OCI-LY7 (cell line): ENCODE measurements at regions not wholly inside any gene's neighbourhood (a gene's known extent, or its start where the extent isn't known, plus 50 kb on each side); places are given as distances from the start of the nearest gene placed in this dataset.

Source experiments
- BruUV-seq: library from RNA; stranded (reverse); fragments of 400-500 nt; replicated peaks from 2 replicates; lab custom pipeline; 2021; lab: Mats Ljungman, UMichigan
- CTCF ChIA-PET: fragments of 300-600 bp; sonication (Branson Sonifier 250); formaldehyde crosslinking; loops from one replicate; lab custom pipeline; 2022; ENCODE audit warnings: antibody characterized with exemption; ENCODE audit not compliant: unreplicated experiment; lab: Charles Lee
- POLR2A ChIA-PET: fragments of 300-600 bp; sonication (Branson Sonifier 250); formaldehyde crosslinking; loops from one replicate; lab custom pipeline; 2022; ENCODE audit warnings: antibody characterized with exemption; lab: Charles Lee
- DNase-seq: peaks from one replicate; pipeline ENCODE4 v3.0.0-alpha.2; 2015; ENCODE audit warnings: low spot score
- H2AFZ ChIP-seq: fragments of 200-600 bp; sonication (generic), shearing (Covaris generic); 2 replicates; pipeline ENCODE4 v1.6.1; 2014; ENCODE audit warnings: mild to moderate bottlenecking, antibody characterized with exemption, low read length, moderate library complexity
- H3K27ac ChIP-seq: fragments of 200-600 bp; sonication (generic); 2 replicates; pipeline ENCODE4 v1.5.1; 2014; ENCODE audit warnings: mixed run types, low read depth, mild to moderate bottlenecking, moderate library complexity, low read length, inconsistent platforms; ENCODE audit not compliant: poor library complexity, severe bottlenecking
- H3K36me3 ChIP-seq: fragments of 200-600 bp; sonication (generic); 2 replicates; pipeline ENCODE4 v1.6.1; 2014; ENCODE audit warnings: mild to moderate bottlenecking, antibody characterized with exemption, low read length, moderate library complexity, mixed read lengths; ENCODE audit not compliant: insufficient read depth
- H3K4me1 ChIP-seq: fragments of 200-600 bp; sonication (generic); 2 replicates; pipeline ENCODE4 v1.5.1; 2014; ENCODE audit warnings: mild to moderate bottlenecking, low read length; ENCODE audit not compliant: insufficient read depth, poor library complexity, severe bottlenecking
- H3K4me2 ChIP-seq: fragments of 200-600 bp; sonication (generic); 2 replicates; pipeline ENCODE4 v1.6.1; 2014; ENCODE audit warnings: mild to moderate bottlenecking, low read length
- H3K4me3 ChIP-seq: fragments of 200-600 bp; sonication (generic); 2 replicates; pipeline ENCODE4 v1.5.1; 2014; ENCODE audit warnings: mild to moderate bottlenecking, low read depth, low read length; ENCODE audit not compliant: poor library complexity, severe bottlenecking
- H3K79me2 ChIP-seq: fragments of 200-600 bp; sonication (generic); 2 replicates; pipeline ENCODE4 v1.6.1; 2016; ENCODE audit warnings: low read depth, mild to moderate bottlenecking, low read length, moderate library complexity, mixed read lengths; ENCODE audit not compliant: insufficient read depth
- H3K9me2 ChIP-seq: fragments of 200-600 bp; sonication (generic); 2 replicates; pipeline ENCODE4 v1.6.1; 2016; ENCODE audit warnings: mild to moderate bottlenecking, low read length, mixed read lengths; ENCODE audit not compliant: insufficient read depth
- H3K9me3 ChIP-seq: fragments of 200-600 bp; sonication (generic); 2 replicates; pipeline ENCODE4 v1.6.1; 2014; ENCODE audit warnings: mild to moderate bottlenecking, mixed run types, low read length, mixed read lengths
- H4K20me1 ChIP-seq: fragments of 200-600 bp; sonication (generic); 2 replicates; pipeline ENCODE4 v1.6.1; 2014; ENCODE audit warnings: mild to moderate bottlenecking, antibody characterized with exemption, low read length, moderate library complexity, mixed read lengths; ENCODE audit not compliant: insufficient read depth
- EZH2phosphoT487 ChIP-seq: fragments of 200-600 bp; sonication (generic); IDR thresholded peaks from 2 replicates; pipeline ENCODE4 v1.6.1; 2018; ENCODE audit warnings: low read depth, borderline replicate concordance, mild to moderate bottlenecking, mixed run types, antibody characterized with exemption, low read length, moderate library complexity, mixed read lengths
- intact Hi-C: fragments of 100-400 bp; cut with micrococcal nuclease; formaldehyde crosslinking; loops from one replicate; pipeline ENCODE4 v1.10.0; 2022; ENCODE audit not compliant: unreplicated experiment
- TF ChIP-seq, protein P1 (sequence below): fragments of 200-600 bp; sonication (generic); conservative IDR thresholded peaks from 2 replicates; pipeline ENCODE4 v1.5.1; 2014; ENCODE audit warnings: mild to moderate bottlenecking, antibody characterized with exemption, low read length, moderate library complexity, mixed read lengths

DNA sequence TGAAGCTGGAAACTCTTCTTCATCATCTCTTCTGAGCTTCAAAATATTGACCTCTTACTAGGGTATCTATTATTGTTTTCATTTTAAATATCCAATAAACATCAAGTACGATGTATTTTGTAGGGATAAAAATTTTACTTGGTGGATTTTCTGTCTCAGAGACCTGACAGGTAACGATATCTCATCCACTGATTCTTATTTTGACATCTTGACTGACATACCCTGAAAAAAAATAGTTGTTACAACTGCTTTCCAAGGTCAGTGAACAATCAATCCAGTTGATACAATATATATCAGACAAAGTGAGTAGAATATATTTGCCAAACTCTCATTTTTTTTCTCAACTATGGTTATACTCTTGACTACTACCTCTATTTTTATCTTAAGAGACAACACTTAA, 963.7 kb upstream of the CDH2 start:
- no TSS peak for BruUV-seq
- Histone ChIP-seq H4K20me1 (no peaks in the 10 kb centered on the region), H3K9me3 (no peaks in the 10 kb centered on the region), H3K9me2 (no peaks in the 10 kb centered on the region), H3K4me2 (no peak overlapping the region), H3K27ac (no peak overlapping the region), H3K79me2 (no peaks in the 10 kb centered on the region), H3K36me3 (no peaks in the 10 kb centered on the region), H3K4me3 (no peak overlapping the region), H2AFZ (no peak overlapping the region), H3K4me1 (no peaks in the 10 kb centered on the region)
- DNase-seq: no peak
- ChIA-PET POLR2A (no interaction called here), CTCF (no interaction called here)
- TF ChIP-seq, protein P1, sequence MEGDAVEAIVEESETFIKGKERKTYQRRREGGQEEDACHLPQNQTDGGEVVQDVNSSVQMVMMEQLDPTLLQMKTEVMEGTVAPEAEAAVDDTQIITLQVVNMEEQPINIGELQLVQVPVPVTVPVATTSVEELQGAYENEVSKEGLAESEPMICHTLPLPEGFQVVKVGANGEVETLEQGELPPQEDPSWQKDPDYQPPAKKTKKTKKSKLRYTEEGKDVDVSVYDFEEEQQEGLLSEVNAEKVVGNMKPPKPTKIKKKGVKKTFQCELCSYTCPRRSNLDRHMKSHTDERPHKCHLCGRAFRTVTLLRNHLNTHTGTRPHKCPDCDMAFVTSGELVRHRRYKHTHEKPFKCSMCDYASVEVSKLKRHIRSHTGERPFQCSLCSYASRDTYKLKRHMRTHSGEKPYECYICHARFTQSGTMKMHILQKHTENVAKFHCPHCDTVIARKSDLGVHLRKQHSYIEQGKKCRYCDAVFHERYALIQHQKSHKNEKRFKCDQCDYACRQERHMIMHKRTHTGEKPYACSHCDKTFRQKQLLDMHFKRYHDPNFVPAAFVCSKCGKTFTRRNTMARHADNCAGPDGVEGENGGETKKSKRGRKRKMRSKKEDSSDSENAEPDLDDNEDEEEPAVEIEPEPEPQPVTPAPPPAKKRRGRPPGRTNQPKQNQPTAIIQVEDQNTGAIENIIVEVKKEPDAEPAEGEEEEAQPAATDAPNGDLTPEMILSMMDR: no peak
- no peak for TF ChIP-seq EZH2phosphoT487
- intact Hi-C loops: no loop called here

DNA sequence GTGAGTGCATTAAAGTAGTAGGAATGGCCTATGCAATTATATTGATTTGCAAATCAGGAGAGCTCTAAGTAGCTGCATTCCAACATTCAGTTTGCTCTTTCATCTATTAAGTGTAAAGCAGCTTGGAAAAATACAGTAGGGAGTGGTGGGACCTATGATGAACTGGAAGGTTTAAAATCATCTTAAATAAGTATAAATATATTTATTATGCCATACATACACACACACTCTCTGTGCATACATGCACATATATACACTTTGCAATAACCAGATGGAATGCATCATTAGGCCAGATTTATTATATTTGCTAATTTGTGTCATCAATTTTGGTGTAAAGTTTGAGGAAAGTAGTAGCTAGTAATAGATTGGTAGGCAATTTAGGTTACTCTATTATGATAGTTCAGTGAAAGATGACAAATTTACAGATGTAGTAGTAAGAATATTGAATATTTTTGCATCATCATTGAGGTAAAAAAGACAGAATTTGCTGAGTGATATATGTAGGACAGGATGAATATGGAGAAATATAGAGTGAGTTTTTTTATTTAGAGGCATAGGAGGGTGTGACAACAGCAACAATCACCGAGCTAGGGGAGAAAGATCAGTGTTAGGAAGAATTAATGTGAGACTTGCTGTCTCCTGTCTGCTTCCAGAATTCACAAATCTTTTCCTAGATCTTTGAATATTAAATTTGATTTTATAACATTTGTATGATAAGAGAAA, 961.0 kb upstream of the CDH2 start:
- H3K27ac ChIP-seq: no peak overlapping the region
- H3K9me3 ChIP-seq: no peaks in the 10 kb centered on the region
- H3K4me2 ChIP-seq: no peak overlapping the region
- H3K4me3 ChIP-seq: no peak overlapping the region
- no peaks in the 10 kb centered on the region for H3K36me3 ChIP-seq
- intact Hi-C loops: no loop called here
- H3K79me2 ChIP-seq: no peaks in the 10 kb centered on the region
- no peak overlapping the region for H2AFZ ChIP-seq
- no peaks in the 10 kb centered on the region for H3K9me2 ChIP-seq
- ChIA-PET CTCF (no interaction called here), POLR2A (no interaction called here)
- DNase-seq: no peak
- TF ChIP-seq, protein P1: no peak
- TF ChIP-seq EZH2phosphoT487: no peak
- no peaks in the 10 kb centered on the region for H3K4me1 ChIP-seq
- H4K20me1 ChIP-seq: no peaks in the 10 kb centered on the region
- BruUV-seq: no TSS peak

DNA sequence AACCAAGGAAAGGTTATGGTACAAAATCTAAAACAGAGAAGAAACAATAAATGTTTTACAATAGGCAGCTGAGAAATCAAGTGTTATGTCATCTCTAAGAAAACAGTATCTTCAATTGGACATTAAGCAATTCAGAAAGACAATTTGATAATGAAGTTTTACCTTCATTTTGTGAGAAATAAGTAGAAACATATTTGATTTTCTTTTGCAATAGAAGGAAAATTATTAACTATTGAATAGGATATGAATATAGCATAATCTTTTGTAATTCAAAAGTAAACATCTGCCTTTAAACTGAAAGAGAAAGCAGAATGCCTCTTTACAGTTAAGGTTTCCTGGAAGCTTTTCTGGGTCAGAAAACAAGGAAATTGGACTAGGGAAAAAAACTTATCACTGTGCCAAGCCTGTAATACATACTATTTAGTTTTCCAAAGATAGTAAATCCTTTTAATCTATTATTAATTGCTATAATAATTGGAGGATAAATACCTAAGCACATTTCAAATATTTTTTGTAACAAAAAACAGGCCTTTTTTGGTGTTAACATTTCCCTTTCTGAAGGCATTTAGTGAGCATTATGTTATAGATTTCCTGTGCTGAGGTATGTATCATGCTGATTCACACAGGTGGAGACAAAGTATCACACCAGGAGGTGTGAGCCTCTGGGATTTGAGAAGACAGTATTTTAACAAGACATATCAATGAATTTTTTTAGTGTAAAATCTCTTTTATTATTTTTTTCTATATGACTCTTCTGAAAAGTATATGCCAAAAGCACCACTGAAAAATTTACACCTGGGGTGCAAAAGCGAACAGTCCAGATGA, 947.0 kb upstream of the CDH2 start:
- Histone ChIP-seq H3K36me3 (no peaks in the 10 kb centered on the region), H3K4me3 (no peak overlapping the region), H3K9me3 (no peaks in the 10 kb centered on the region), H3K4me2 (no peak overlapping the region), H3K9me2 (no peaks in the 10 kb centered on the region), H3K79me2 (no peaks in the 10 kb centered on the region), H2AFZ (no peak overlapping the region), H4K20me1 (no peaks in the 10 kb centered on the region), H3K4me1 (no peaks in the 10 kb centered on the region), H3K27ac (no peak overlapping the region)
- no peak for DNase-seq
- ChIA-PET POLR2A (no interaction called here), CTCF (no interaction called here)
- intact Hi-C loops: no loop called here
- no TSS peak for BruUV-seq
- TF ChIP-seq, protein P1: no peak
- TF ChIP-seq EZH2phosphoT487: no peak
